Activated T-cell treated with anti-CD3 and anti-CD28 coated beads for 24 hours (primary cell): ENCODE measurements at regions not wholly inside any gene's neighbourhood (a gene's known extent, or its start where the extent isn't known, plus 50 kb on each side); places are given as distances from the start of the nearest gene placed in this dataset.

Source experiments
- DNase-seq: peaks from one replicate; pipeline ENCODE4 v3.0.0-alpha.2; 2020; ENCODE audit warnings: low read depth

- DNase-seq, result no peak
These were observed 211.1 kb downstream of the ANKRD60 start for GRCh38 chr20:58017231-58017969.

- no peak for DNase-seq
These were observed 211.7 kb downstream of the ANKRD60 start for GRCh38 chr20:58016779-58017178.

- DNase-seq, result no peak
These were observed 213.7 kb downstream of the ANKRD60 start for GRCh38 chr20:58014628-58015315.

- DNase-seq, result no peak
These were observed 215.5 kb downstream of the ANKRD60 start for GRCh38 chr20:58012731-58013510.

GRCh38 chr20:58011947-58012610 is 216.4 kb downstream of the ANKRD60 start:
- DNase-seq, result no peak

- DNase-seq, result no peak
These were observed 217.1 kb downstream of the ANKRD60 start for GRCh38 chr20:58011106-58011946.

GRCh38 chr20:58010666-58011065 is 217.8 kb downstream of the ANKRD60 start:
- no peak for DNase-seq

- no peak for DNase-seq
These were observed 218.3 kb downstream of the ANKRD60 start for GRCh38 chr20:58010186-58010585.

- DNase-seq, result no peak
These were observed 219.6 kb downstream of the ANKRD60 start for GRCh38 chr20:58008866-58009265.

GRCh38 chr20:58008413-58008812 is 220.0 kb downstream of the ANKRD60 start:
- DNase-seq, result no peak

GRCh38 chr20:58007947-58008346 is 220.5 kb downstream of the ANKRD60 start:
- no peak for DNase-seq

GRCh38 chr20:58006346-58007316 is 221.8 kb downstream of the ANKRD60 start:
- no peak for DNase-seq

- no peak for DNase-seq
These were observed 222.7 kb downstream of the ANKRD60 start for GRCh38 chr20:58005581-58006345.

- no peak for DNase-seq
These were observed 223.6 kb downstream of the ANKRD60 start for GRCh38 chr20:58004900-58005299.

GRCh38 chr20:58004146-58004545 is 224.3 kb downstream of the ANKRD60 start:
- DNase-seq, result no peak

GRCh38 chr20:58003525-58003924 is 224.9 kb downstream of the ANKRD60 start:
- DNase-seq, result no peak

GRCh38 chr20:58002901-58003300 is 225.6 kb downstream of the ANKRD60 start:
- DNase-seq, result no peak

GRCh38 chr20:58001946-58002345 is 226.5 kb downstream of the ANKRD60 start:
- no peak for DNase-seq

GRCh38 chr20:58001381-58001780 is 227.1 kb downstream of the ANKRD60 start:
- no peak for DNase-seq
